Stomach (tissue), 4 donors: ENCODE measurements at regions not wholly inside any gene's neighbourhood (a gene's known extent, or its start where the extent isn't known, plus 50 kb on each side); places are given as distances from the start of the nearest gene placed in this dataset.

Source experiments
- POLR2A ChIP-seq, 4 donors: fragments of 450-650 bp; IDR thresholded peaks; one replicate each; pipeline ENCODE4 v1.6.1; 2016; ENCODE audit warnings: antibody characterized with exemption in 4 of 4, control low read depth in 2 of 4, mild to moderate bottlenecking in 1 of 4, moderate library complexity in 1 of 4
- TF ChIP-seq, protein P1 (sequence below), 7 experiments: fragments of 450-650 bp in 4 of 7; fragments of 200-600 bp in 3 of 7; sonication (generic) in 3 of 7; IDR thresholded peaks; one replicate each; pipeline ENCODE4 v1.5.1; 2016 to 2019; ENCODE audit warnings: antibody characterized with exemption in 7 of 7, control low read depth in 2 of 7, mild to moderate bottlenecking in 1 of 7

DNA sequence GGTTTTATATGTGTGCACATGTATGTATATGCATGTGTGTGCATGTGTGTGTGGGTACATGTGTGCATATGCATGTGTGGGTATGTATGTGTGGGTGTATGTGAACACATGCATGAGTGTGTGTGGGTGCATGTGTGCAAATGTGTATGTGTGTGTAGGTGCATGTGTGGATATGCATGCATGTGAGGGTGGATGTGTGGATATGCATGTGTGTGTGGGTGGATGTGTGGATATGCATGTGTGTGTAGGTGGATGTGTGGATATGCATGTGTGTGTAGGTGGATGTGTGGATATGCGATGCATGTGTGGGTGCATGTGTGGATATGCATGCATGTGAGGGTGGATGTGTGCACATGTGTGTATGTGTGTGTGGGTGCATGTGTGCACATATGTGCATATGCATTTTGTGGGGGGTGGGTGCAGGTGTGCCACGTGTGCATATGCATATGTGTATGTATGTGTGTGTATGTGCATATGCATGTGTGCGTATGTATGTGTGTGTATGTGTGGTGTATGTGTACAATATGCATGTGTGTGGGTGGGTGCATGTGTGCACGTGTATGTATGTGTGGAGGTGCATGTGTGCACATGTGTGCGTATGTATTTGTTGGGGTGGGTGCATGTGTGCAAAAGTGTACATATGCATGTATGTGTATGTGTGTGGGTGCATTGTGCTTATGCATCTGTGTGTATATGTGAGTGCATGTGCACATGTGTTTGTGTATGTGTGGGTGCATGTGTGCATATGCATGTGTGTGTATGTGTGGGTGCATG, 144.2 kb downstream of the GAS1 start:
- TF ChIP-seq, protein P1, sequence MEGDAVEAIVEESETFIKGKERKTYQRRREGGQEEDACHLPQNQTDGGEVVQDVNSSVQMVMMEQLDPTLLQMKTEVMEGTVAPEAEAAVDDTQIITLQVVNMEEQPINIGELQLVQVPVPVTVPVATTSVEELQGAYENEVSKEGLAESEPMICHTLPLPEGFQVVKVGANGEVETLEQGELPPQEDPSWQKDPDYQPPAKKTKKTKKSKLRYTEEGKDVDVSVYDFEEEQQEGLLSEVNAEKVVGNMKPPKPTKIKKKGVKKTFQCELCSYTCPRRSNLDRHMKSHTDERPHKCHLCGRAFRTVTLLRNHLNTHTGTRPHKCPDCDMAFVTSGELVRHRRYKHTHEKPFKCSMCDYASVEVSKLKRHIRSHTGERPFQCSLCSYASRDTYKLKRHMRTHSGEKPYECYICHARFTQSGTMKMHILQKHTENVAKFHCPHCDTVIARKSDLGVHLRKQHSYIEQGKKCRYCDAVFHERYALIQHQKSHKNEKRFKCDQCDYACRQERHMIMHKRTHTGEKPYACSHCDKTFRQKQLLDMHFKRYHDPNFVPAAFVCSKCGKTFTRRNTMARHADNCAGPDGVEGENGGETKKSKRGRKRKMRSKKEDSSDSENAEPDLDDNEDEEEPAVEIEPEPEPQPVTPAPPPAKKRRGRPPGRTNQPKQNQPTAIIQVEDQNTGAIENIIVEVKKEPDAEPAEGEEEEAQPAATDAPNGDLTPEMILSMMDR (IDR thresholded peaks at IDR 0.05) = no peak
- TF ChIP-seq POLR2A (IDR thresholded peaks at IDR 0.05) = no peak
